HCT116 (cell line): ENCODE measurements at regions not wholly inside any gene's neighbourhood (a gene's known extent, or its start where the extent isn't known, plus 50 kb on each side); places are given as distances from the start of the nearest gene placed in this dataset.

Experiments used
- ATAC-seq: fragments of 200-7000 bp; cut with Tn5 transposase; 2 replicates; pipeline ENCODE4 v1.9.1; 2020; ENCODE audit warnings: mild to moderate bottlenecking, moderate library complexity
- BruUV-seq: library from RNA; stranded (reverse); fragments of 400-500 nt; replicated peaks from 2 replicates; lab custom pipeline; 2021; lab: Mats Ljungman, UMichigan
- CTCF ChIA-PET: fragments of 300-600 bp; sonication (Branson Sonifier 250); formaldehyde crosslinking; loops from one replicate; lab custom pipeline; 2021; ENCODE audit warnings: antibody characterized with exemption; lab: Charles Lee
- POLR2A ChIA-PET: fragments of 300-600, 350-600 bp; sonication (Branson Sonifier 250); formaldehyde crosslinking; loops from one replicate; lab custom pipeline; 2021; ENCODE audit warnings: antibody characterized with exemption; lab: Charles Lee
- RAD21 ChIA-PET, 2 experiments: fragments of 300-600 bp; sonication (Branson Sonifier 250); formaldehyde crosslinking; loops; one replicate each; lab custom pipeline; 2023; ENCODE audit warnings: low total read pairs in 2 of 2; ENCODE audit not compliant: uncharacterized antibody in 2 of 2, unreplicated experiment in 2 of 2, low non-redundant PET in 1 of 2; lab: Charles Lee
- DNase-seq: peaks from one replicate; pipeline ENCODE4 v3.0.0-alpha.2; 2010; ENCODE audit warnings: low read depth, low spot score
- H2AFZ ChIP-seq: fragments of 200-600 bp; shearing (Covaris generic), sonication (generic); 2 replicates; pipeline ENCODE4 v1.6.1; 2017; ENCODE audit warnings: low read depth, mixed run types, mixed read lengths, antibody characterized with exemption, low read length; ENCODE audit not compliant: poor library complexity, severe bottlenecking
- H3K27ac ChIP-seq: 2 replicates; pipeline ENCODE4 v1.5.1; 2012; ENCODE audit warnings: low read depth, low read length
- H3K27me3 ChIP-seq: fragments of 200-600 bp; sonication (generic); 2 replicates; pipeline ENCODE4 v1.6.1; 2016; ENCODE audit warnings: mixed run types, low read length, mixed read lengths; ENCODE audit not compliant: insufficient read depth
- H3K36me3 ChIP-seq, 2 experiments: fragments of 200-500 bp in 1 of 2; fragments of 200-600 bp in 1 of 2; sonication (Bioruptor generic) in 1 of 2; sonication (generic) in 1 of 2; 2 replicates each; pipeline versions ENCODE4 v1.5.1 to v1.6.1; 2014 to 2016; ENCODE audit warnings: low read length in 2 of 2, inconsistent platforms in 1 of 2, mixed read lengths in 1 of 2, mixed run types in 1 of 2; ENCODE audit not compliant: insufficient read depth in 2 of 2, control insufficient read depth in 1 of 2
- H3K4me1 ChIP-seq, 2 experiments: fragments of 200-600 bp in 1 of 2; sonication (generic) in 1 of 2; 2 replicates each; pipeline versions ENCODE4 v1.5.1 to v1.6.1; 2012 to 2017; ENCODE audit warnings: low read length in 2 of 2, inconsistent platforms in 1 of 2, mild to moderate bottlenecking in 1 of 2, mixed read lengths in 1 of 2, mixed run types in 1 of 2, moderate library complexity in 1 of 2; ENCODE audit not compliant: insufficient read depth in 2 of 2, control insufficient read depth in 1 of 2
- H3K4me2 ChIP-seq: fragments of 200-600 bp; sonication (generic); 2 replicates; pipeline ENCODE4 v1.6.1; 2017; ENCODE audit warnings: mixed run types, low read length, mixed read lengths
- H3K4me3 ChIP-seq, 2 experiments: fragments of 200-600 bp in 1 of 2; sonication (generic) in 1 of 2; replicated peaks in 1 of 2; 2 replicates each; pipeline ENCODE4 v1.5.1; 2011 to 2016; ENCODE audit warnings: low read length in 2 of 2, control low read depth in 1 of 2, low read depth in 1 of 2, mild to moderate bottlenecking in 1 of 2, mixed read lengths in 1 of 2, mixed run types in 1 of 2
- H3K79me2 ChIP-seq: fragments of 200-600 bp; sonication (generic); 2 replicates; pipeline ENCODE4 v1.6.1; 2017; ENCODE audit warnings: mild to moderate bottlenecking, mixed run types, low read length, moderate library complexity, mixed read lengths; ENCODE audit not compliant: insufficient read depth
- H3K9ac ChIP-seq: fragments of 200-600 bp; sonication (generic); 2 replicates; pipeline ENCODE4 v1.6.1; 2016; ENCODE audit warnings: low read length, mixed read lengths
- H3K9me2 ChIP-seq: fragments of 200-600 bp; sonication (generic), shearing (Covaris generic); 2 replicates; pipeline ENCODE4 v1.6.1; 2017; ENCODE audit warnings: mixed run types, mild to moderate bottlenecking, moderate library complexity; ENCODE audit not compliant: insufficient read depth
- H3K9me3 ChIP-seq, 2 experiments: fragments of 200-500 bp in 1 of 2; fragments of 200-600 bp in 1 of 2; sonication (Bioruptor generic) in 1 of 2; sonication (generic) in 1 of 2; 2 replicates each; pipeline ENCODE4 v1.6.1; 2014 to 2017; ENCODE audit warnings: low read length in 2 of 2, mixed read lengths in 2 of 2, inconsistent platforms in 1 of 2, low read depth in 1 of 2, mild to moderate bottlenecking in 1 of 2, mixed run types in 1 of 2, moderate library complexity in 1 of 2; ENCODE audit not compliant: control insufficient read depth in 1 of 2, insufficient read depth in 1 of 2
- H4K20me1 ChIP-seq: fragments of 200-600 bp; sonication (generic), shearing (Covaris generic); 2 replicates; pipeline ENCODE4 v1.6.1; 2017; ENCODE audit warnings: mixed run types, mild to moderate bottlenecking, moderate library complexity; ENCODE audit not compliant: insufficient read depth
- CEBPB ChIP-seq: IDR thresholded peaks from 2 replicates; pipeline ENCODE4 v1.6.1; 2012; ENCODE audit warnings: low read depth
- EGR1 ChIP-seq: IDR thresholded peaks from 2 replicates; pipeline ENCODE4 v1.6.1; 2012; ENCODE audit warnings: low read depth
- ELF1 ChIP-seq: IDR thresholded peaks from 2 replicates; pipeline ENCODE4 v1.6.1; 2012; ENCODE audit warnings: low read depth, borderline replicate concordance
- EZH2 ChIP-seq: fragments of 200-600 bp; sonication (generic); IDR thresholded peaks from 2 replicates; pipeline ENCODE4 v1.6.1; 2017; ENCODE audit warnings: antibody characterized with exemption, mixed run types
- FOSL1 ChIP-seq: IDR thresholded peaks from 2 replicates; pipeline ENCODE4 v1.6.1; 2012; ENCODE audit warnings: low read depth
- POLR2A ChIP-seq: IDR thresholded peaks from 2 replicates; pipeline ENCODE4 v1.7.0; 2011; ENCODE audit warnings: borderline replicate concordance; ENCODE audit not compliant: insufficient read depth, insufficient read length; ENCODE audit errors: extremely low read depth
- POLR2AphosphoS5 ChIP-seq: IDR thresholded peaks from 2 replicates; pipeline ENCODE4 v1.6.1; 2011; ENCODE audit warnings: mild to moderate bottlenecking, low read depth, low read length, moderate library complexity
- RAD21 ChIP-seq: IDR thresholded peaks from 2 replicates; pipeline ENCODE4 v1.6.1; 2012; ENCODE audit warnings: low read depth, mild to moderate bottlenecking
- SIN3A ChIP-seq: IDR thresholded peaks from 2 replicates; pipeline ENCODE4 v1.6.1; 2012; ENCODE audit warnings: low read depth
- SRF ChIP-seq: IDR thresholded peaks from 2 replicates; pipeline ENCODE4 v1.6.1; 2012; ENCODE audit warnings: low read depth
- TCF7L2 ChIP-seq: IDR thresholded peaks from 2 replicates; pipeline ENCODE4 v1.7.0; 2011; ENCODE audit warnings: borderline replicate concordance, inconsistent platforms; ENCODE audit not compliant: insufficient read depth, insufficient read length; ENCODE audit errors: extremely low read depth
- ZFX ChIP-seq: fragments of 450-650 bp; IDR thresholded peaks from 2 replicates; pipeline ENCODE4 v1.6.1; 2017
- ZNF274 ChIP-seq: fragments of 200-500 bp; sonication (Bioruptor generic); IDR thresholded peaks from 2 replicates; pipeline ENCODE4 v1.6.1; 2014; ENCODE audit warnings: mild to moderate bottlenecking, low read depth, low read length, inconsistent platforms
- intact Hi-C: fragments of 100-400 bp; cut with micrococcal nuclease; formaldehyde crosslinking; loops from 2 replicates; pipeline ENCODE4 v1.10.0; 2022
- TF ChIP-seq, protein P1 (sequence below): IDR thresholded peaks from 2 replicates; pipeline ENCODE4 v1.6.1; 2012
- TF ChIP-seq, protein P2 (sequence below): IDR thresholded peaks from 2 replicates; pipeline ENCODE4 v1.6.1; 2011; ENCODE audit warnings: mild to moderate bottlenecking, low read length, moderate library complexity; ENCODE audit not compliant: insufficient replicate concordance; ENCODE audit errors: extremely low read depth
- TF ChIP-seq, protein P3 (sequence below): IDR thresholded peaks from 2 replicates; pipeline ENCODE4 v1.6.1; 2012
- TF ChIP-seq, protein P4 (sequence below), 3 experiments: fragments of 200-600 bp in 1 of 3; sonication (generic) in 1 of 3; IDR thresholded peaks in 2 of 3; conservative IDR thresholded peaks in 1 of 3; 2 replicates each; pipeline ENCODE4 v1.5.1; 2012 to 2017; ENCODE audit warnings: low read depth in 2 of 3, low read length in 2 of 3, antibody characterized with exemption in 1 of 3, borderline replicate concordance in 1 of 3, control low read depth in 1 of 3, mild to moderate bottlenecking in 1 of 3, mixed read lengths in 1 of 3, mixed run types in 1 of 3, moderate library complexity in 1 of 3; ENCODE audit not compliant: insufficient read depth in 1 of 3
- TF ChIP-seq, protein P5 (sequence below): IDR thresholded peaks from 2 replicates; pipeline ENCODE4 v1.6.1; 2012; ENCODE audit warnings: low read depth

DNA sequence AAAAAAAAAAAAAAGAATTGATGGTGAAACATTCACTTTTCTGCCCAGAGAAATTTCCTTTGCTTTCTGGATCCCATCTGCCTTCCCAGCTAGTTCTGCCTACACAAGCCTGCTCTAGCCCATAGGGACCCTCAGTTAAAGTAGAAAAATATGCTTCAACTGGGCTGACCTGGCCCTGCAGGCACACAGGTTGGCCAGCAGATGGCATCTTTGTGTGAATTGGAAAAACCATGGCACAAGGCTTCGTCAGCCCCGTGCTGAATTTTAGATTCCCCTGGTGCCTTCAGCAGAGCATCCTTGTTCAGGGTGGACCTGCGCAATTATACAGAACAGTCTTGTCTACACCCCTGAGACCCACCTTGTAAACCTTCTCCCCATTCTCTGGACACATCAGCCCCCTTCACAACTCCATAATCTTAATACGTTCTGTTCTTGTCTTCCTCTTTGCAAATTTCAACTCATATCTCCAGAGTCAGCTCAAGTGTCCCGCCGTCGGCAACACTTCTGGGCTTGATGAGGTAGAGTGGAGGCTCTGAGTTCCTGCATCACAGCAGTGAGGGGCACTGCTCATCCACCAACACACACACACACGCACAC lies 114.5 kb downstream of the INSIG2 start:
- H3K27ac ChIP-seq: no peak overlapping the region
- TF ChIP-seq POLR2AphosphoS5 (no peak), ZFX (no peak), ELF1 (no peak), EZH2 (no peak), EGR1 (no peak), FOSL1 (no peak), SRF (no peak), RAD21 (peak; percentile 63), SIN3A (no peak), CEBPB (no peak), TCF7L2 (no peak), ZNF274 (no peak), POLR2A (no peak)
- TF ChIP-seq, protein P1, sequence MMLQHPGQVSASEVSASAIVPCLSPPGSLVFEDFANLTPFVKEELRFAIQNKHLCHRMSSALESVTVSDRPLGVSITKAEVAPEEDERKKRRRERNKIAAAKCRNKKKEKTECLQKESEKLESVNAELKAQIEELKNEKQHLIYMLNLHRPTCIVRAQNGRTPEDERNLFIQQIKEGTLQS: no peak
- TF ChIP-seq, protein P2, sequence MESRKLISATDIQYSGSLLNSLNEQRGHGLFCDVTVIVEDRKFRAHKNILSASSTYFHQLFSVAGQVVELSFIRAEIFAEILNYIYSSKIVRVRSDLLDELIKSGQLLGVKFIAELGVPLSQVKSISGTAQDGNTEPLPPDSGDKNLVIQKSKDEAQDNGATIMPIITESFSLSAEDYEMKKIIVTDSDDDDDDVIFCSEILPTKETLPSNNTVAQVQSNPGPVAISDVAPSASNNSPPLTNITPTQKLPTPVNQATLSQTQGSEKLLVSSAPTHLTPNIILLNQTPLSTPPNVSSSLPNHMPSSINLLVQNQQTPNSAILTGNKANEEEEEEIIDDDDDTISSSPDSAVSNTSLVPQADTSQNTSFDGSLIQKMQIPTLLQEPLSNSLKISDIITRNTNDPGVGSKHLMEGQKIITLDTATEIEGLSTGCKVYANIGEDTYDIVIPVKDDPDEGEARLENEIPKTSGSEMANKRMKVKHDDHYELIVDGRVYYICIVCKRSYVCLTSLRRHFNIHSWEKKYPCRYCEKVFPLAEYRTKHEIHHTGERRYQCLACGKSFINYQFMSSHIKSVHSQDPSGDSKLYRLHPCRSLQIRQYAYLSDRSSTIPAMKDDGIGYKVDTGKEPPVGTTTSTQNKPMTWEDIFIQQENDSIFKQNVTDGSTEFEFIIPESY: no peak
- TF ChIP-seq, protein P3, sequence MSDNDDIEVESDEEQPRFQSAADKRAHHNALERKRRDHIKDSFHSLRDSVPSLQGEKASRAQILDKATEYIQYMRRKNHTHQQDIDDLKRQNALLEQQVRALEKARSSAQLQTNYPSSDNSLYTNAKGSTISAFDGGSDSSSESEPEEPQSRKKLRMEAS: no peak; the same call in 1 of the 2 replicates
- TF ChIP-seq, protein P4, sequence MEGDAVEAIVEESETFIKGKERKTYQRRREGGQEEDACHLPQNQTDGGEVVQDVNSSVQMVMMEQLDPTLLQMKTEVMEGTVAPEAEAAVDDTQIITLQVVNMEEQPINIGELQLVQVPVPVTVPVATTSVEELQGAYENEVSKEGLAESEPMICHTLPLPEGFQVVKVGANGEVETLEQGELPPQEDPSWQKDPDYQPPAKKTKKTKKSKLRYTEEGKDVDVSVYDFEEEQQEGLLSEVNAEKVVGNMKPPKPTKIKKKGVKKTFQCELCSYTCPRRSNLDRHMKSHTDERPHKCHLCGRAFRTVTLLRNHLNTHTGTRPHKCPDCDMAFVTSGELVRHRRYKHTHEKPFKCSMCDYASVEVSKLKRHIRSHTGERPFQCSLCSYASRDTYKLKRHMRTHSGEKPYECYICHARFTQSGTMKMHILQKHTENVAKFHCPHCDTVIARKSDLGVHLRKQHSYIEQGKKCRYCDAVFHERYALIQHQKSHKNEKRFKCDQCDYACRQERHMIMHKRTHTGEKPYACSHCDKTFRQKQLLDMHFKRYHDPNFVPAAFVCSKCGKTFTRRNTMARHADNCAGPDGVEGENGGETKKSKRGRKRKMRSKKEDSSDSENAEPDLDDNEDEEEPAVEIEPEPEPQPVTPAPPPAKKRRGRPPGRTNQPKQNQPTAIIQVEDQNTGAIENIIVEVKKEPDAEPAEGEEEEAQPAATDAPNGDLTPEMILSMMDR (IDR thresholded peaks at IDR 0.05 in 2 of 3, conservative IDR thresholded peaks at IDR 0.05 in 1 of 3; ENCODE audit: borderline replicate concordance in 1 of 3, insufficient read depth in 1 of 3, low read depth in 2 of 3, low read length in 2 of 3): peak; percentile 47 to 89 (median 88); a peak in 5 of 6 replicates
- TF ChIP-seq, protein P5, sequence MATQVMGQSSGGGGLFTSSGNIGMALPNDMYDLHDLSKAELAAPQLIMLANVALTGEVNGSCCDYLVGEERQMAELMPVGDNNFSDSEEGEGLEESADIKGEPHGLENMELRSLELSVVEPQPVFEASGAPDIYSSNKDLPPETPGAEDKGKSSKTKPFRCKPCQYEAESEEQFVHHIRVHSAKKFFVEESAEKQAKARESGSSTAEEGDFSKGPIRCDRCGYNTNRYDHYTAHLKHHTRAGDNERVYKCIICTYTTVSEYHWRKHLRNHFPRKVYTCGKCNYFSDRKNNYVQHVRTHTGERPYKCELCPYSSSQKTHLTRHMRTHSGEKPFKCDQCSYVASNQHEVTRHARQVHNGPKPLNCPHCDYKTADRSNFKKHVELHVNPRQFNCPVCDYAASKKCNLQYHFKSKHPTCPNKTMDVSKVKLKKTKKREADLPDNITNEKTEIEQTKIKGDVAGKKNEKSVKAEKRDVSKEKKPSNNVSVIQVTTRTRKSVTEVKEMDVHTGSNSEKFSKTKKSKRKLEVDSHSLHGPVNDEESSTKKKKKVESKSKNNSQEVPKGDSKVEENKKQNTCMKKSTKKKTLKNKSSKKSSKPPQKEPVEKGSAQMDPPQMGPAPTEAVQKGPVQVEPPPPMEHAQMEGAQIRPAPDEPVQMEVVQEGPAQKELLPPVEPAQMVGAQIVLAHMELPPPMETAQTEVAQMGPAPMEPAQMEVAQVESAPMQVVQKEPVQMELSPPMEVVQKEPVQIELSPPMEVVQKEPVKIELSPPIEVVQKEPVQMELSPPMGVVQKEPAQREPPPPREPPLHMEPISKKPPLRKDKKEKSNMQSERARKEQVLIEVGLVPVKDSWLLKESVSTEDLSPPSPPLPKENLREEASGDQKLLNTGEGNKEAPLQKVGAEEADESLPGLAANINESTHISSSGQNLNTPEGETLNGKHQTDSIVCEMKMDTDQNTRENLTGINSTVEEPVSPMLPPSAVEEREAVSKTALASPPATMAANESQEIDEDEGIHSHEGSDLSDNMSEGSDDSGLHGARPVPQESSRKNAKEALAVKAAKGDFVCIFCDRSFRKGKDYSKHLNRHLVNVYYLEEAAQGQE: no peak
- H3K9me3 ChIP-seq: no peaks in the 10 kb centered on the region
- DNase-seq: no peak
- no peaks in the 10 kb centered on the region for H3K79me2 ChIP-seq
- no peak overlapping the region for H3K4me2 ChIP-seq
- no peak overlapping the region for H3K4me3 ChIP-seq
- H3K27me3 ChIP-seq: no peaks in the 10 kb centered on the region
- peak overlapping the region; percentile 81 for H2AFZ ChIP-seq
- intact Hi-C loops: loop anchor here (1.0 to 2.0 kb wide), 2 partner anchors 157 to 662 kb away; no protein-coding TSS in a partner anchor
- RAD21 ChIA-PET: interaction anchor here in 1 of 2 experiments (1.8 kb wide), 1 partner anchor 156 kb away, joined by 3 read pairs; no protein-coding TSS in a partner anchor
- H3K4me1 ChIP-seq: peaks cover 0 to 3% of the 10 kb centered on the region in 2 experiments; a peak in 1 of 4 replicates
- CTCF ChIA-PET: interaction anchor here (1.2 to 2.2 kb wide), 2 partner anchors 11 to 156 kb away, joined by 6 to 11 read pairs; no protein-coding TSS in a partner anchor
- H3K9me2 ChIP-seq: no peaks in the 10 kb centered on the region
- H3K9ac ChIP-seq: no peak overlapping the region
- H4K20me1 ChIP-seq: no peaks in the 10 kb centered on the region
- no peaks in the 10 kb centered on the region for H3K36me3 ChIP-seq
- POLR2A ChIA-PET: no interaction called here
- ATAC-seq: peak; percentile 96
- BruUV-seq: no TSS peak
